ENCODE measurements at regions not wholly inside any gene's neighbourhood (a gene's known extent, or its start where the extent isn't known, plus 50 kb on each side); places are given as distances from the start of the nearest gene placed in this dataset.

- TF ChIP-seq CTCF (IDR thresholded peaks at IDR 0.05) (no peak), POLR2A (IDR thresholded peaks at IDR 0.05) (no peak), POLR2AphosphoS5 (IDR thresholded peaks at IDR 0.05; ENCODE audit: insufficient read depth in 1 of 2, low read depth in 1 of 2) (no peak)
Measured at GRCh38 chr2:103961862-103962261, 892.1 kb upstream of the POU3F3 start.
